RCC 7860 (cell line): ENCODE measurements at regions not wholly inside any gene's neighbourhood (a gene's known extent, or its start where the extent isn't known, plus 50 kb on each side); places are given as distances from the start of the nearest gene placed in this dataset.

Experiments
- DNase-seq: peaks from one replicate; pipeline ENCODE4 v3.0.0-alpha.2; 2015; ENCODE audit warnings: low spot score
- FAIRE-seq: peaks from 2 replicates; lab custom pipeline; 2012; peaks lifted over from hg19 to GRCh38; lab: Jason Lieb, UNC

DNA sequence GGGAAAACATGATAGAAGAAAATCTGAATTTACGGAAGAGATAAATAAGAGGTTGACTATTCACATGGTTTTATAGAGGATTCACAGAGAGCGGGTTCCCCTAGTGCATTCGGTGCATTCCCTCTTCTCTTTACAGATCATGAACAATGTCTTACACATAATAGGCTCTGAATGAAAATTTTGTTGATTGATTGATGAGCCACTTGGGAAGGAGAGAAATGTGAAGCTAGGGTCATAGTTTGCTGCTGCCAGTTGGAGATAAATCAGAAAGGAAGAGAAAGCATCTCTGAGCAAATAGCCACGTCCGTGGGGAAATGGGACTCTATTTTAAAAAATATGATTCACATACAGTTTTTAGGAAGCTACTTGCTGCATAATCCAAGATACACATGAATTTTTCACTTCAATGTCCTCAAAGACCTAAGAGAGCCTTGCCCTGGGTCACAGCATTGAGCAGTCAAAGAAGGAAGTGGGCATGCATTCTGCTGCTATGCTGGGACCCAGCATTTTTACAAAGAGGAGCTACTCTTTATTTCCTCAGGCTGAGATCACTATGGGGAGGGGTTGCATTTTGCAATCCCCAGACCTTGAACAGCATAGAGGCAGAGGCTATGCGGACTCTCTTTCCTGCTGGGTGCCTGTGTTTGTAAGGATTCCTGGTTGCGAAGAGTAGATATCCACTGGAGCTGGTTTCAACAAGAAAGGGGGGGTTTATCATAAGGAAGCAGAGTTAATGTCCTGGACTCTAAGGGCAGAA, 395.3 kb downstream of the TSN start:
- DNase-seq (no peak), FAIRE-seq (no peak)

- FAIRE-seq (no peak), DNase-seq (no peak)
These were observed 397.1 kb downstream of the TSN start for GRCh38 chr2:122152571-122152970.

DNA sequence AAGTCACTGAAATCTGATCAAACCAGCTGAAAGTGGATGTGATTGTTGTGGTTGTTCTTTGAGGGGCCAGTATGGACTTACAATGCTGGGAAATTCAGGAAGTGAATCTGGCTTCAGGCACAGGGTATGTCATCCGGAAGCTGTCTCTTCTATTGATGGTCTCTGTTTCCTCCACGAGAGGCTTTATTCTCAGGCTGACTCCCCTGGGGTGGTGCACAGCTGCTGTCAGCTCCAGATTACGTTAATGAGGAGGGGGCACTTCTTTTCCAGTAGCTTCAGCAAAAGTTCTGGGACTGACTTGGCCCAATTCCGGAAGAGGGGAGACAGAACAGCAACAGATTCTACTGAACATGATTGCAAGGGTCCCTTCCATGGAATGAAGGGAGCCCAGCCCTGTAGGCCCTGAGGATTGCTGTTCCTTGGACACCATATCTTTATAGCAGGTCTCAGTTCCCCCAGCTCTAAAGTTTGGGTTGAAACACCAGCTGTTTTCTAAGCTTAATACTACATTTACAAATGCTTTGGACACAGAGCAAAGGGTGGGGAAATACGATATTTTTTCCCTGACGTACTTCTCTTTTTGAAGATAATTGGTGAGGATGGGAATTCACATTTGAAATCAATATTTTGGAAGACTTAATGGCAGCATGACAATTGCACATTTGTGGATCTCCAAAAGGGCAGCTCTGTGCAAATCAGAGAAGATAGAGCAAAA, 400.9 kb downstream of the TSN start:
- DNase-seq (no peak), FAIRE-seq (no peak)

DNA sequence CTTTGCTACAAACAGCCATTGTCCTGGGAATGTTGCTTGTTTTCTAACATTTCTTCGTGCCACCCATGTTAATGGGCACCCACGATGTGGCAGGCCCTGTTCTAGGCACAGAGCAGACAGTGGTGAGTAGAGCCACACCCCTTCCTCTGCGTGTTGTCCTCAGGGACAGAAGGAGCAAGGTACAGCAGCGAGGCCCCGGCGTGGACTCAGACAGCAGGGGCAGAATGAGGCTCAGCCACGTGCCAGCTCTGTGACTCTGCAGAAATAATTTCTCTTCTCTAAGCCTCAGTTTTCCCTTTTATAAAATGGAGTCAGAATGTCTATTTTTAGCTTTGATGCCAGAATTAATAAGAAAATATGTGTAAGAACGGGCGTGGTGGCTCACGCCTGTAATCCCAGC, 401.7 kb downstream of the TSN start:
- no peak for DNase-seq
- no peak for FAIRE-seq

DNA sequence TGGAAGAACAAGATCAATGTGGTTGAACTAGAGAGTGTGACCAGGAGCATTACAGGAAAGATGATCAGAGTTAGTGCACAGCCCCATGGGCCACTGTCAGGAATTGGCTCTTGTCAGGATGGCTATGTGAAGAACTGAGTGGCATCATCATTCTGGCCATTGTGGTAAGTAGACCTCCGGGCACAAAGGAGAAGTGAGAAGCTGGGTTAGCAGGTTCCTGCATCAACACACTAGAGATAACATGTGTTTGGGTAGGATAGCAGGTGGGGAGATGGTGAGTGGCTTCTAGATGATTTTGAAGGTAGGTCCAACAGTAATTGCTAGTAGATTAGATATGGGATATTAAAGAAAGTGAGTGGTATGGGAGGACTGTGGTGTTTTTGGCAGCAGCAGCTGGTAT, 408.2 kb downstream of the TSN start:
- DNase-seq (no peak), FAIRE-seq (no peak)

GRCh38 chr2:122164964-122165363, 409.5 kb downstream of the TSN start:
- DNase-seq (no peak), FAIRE-seq (no peak)

DNA sequence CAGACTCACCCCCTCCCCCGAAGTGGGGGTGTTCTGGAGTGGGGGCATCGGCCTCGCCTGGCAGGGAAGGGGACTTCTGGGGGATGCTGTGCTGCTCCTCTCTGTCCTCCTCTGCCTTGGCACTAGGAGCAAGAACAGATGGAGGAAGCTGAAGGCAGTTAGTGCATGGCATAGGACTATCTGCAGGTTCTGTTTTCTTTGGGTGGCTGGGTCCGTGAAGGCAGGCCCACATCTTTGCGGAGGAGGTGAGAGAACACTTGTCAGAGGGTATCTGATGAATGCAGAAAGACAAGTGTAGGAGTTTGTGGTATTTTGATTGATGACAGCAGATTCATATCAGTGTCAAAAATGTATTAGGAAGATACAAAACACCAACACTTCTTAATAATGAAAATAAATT, 411.4 kb downstream of the TSN start:
- no peak for FAIRE-seq
- no peak for DNase-seq

- DNase-seq: peak; percentile 11
- FAIRE-seq: no peak
These were observed 412.1 kb downstream of the TSN start for GRCh38 chr2:122167515-122167914.

GRCh38 chr2:122168799-122169198, 413.3 kb downstream of the TSN start:
- DNase-seq: no peak
- no peak for FAIRE-seq

DNA sequence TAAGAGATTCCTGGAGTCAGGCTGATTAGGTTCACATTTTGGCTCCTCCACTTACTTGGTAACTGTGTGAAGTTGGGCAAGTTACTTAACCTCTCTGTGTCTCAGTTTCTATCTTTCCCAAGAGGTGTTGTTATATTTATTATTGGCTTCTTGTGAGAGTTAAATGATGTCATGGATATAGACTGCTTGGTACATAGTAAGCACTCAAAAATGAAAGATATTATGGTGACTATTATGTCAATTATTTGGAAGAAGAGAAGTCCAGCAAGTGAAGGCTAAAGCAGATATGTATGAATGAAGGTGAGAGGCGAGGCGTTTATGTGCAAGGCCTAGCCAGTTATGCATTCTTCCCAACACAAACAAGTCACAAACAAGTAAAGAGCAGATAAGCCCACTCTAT, 417.4 kb downstream of the TSN start:
- DNase-seq (no peak), FAIRE-seq (no peak)

DNA sequence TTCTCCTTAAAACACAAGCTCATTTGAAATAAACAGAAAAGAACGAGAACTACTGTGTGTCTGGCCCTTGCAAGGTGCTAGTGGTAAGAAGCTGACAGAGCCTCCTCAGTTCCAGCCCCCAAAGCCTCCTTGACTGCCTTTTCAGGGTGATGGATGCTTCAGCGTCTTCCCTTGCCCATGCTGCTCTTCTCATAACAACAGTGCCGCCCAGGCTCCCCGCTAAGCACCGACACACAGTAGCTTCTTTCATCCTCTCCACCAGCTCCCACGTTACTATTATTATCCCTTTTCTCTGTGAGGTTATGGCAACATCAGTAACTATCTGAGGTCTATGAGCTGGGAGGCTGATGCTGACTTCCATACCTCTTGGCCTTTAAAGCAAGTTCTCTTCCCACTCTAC, 418.6 kb downstream of the TSN start:
- no peak for FAIRE-seq
- no peak for DNase-seq

DNA sequence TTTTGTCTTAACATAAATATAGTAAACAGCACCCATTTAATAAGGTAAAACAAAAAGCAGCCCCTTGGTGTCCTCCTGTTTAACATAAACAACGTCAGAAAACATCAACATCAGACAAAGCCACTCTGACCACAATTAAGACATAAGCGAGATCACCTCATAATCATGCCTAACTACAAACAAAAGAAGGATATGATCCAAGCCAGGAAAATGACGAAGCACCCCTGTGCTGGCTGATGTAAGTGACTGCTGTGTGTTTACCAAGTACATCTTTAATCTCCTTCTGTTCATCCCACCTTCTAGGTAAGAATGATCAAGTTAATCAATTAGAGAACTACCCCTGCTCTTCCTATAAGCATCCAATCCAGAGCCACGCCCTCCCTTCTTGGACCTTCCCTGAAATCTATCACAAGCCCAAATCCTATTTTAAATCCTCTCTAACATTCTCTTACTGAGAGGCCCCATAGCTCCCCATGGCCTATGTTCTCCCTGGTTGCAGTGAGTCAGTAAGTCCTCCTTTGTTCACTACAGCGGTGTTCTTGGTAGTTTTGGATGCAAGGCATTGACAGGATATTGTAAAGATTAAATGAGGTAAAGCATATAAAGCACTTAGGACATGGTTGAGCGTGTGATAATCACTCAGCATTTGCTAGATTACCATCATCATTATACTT, 424.2 kb downstream of the TSN start:
- DNase-seq (no peak), FAIRE-seq (no peak)

DNA sequence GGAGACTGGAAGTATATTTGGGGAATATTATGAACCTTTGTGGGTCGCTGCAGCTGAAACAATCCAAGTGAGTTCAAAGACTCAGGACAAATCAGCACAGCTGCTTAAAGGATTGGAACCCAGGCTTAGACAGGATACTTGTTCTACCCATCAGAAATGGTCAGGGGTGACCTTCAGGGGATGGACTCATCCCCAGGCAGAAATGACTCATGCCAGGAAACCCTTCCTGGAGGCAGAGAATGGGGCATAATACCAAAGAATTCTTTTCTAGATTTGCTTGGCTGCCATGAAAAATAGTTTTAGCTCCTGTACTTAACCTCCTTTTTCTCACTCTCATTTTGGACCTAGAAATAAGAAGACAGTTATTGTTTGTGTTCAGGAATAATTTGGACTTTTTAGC, 425.5 kb downstream of the TSN start:
- FAIRE-seq: no peak
- no peak for DNase-seq

GRCh38 chr2:122182616-122183355, 427.3 kb downstream of the TSN start:
- no peak for DNase-seq
- no peak for FAIRE-seq

GRCh38 chr2:122183890-122184289, 428.4 kb downstream of the TSN start:
- no peak for DNase-seq
- FAIRE-seq: no peak

DNA sequence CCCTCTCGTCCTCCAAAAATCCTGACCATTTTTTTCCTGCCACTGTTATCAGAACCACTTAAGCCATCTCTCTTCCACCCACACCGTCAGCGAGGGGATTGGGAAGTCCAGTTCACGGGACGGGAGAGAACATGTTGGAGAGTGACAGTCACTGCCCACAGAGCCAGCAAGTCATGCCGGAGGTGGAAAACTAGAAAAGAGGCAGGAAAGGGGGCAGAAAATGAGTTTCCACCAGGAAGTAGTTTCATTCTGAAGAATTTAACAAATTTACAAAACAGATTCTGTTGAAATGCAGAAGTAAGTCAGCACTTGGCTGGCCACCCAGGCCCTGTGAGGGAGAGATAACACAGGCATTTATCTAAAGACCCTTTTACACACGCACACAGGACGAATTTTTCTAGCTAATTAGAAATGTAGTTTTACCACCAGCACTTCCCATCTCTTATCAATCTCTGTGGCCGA, 431.3 kb downstream of the TSN start:
- no peak for DNase-seq
- no peak for FAIRE-seq

DNA sequence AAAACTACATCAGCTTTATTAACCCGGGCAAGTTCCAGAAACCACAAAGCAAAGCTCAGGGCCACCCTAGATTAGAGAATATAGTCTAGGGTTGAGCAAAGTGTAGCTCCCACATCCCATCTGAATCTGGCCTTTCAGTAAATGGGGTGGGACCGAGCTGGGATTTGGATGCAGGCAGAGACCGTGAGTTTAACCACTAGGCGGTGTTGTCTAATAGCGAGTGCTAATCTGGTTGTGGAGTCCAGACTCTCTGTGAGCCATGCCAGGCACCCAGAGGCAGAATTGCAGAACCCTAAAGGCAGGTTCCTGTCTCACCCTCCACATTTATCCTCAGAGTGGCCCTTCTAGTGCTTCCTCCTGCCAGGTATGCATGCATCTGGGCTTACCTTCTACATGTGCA, 435.9 kb downstream of the TSN start:
- FAIRE-seq (no peak), DNase-seq (peak; percentile 26)

GRCh38 chr2:122193622-122194021, 438.2 kb downstream of the TSN start:
- no peak for FAIRE-seq
- no peak for DNase-seq

GRCh38 chr2:122194546-122194945, 439.1 kb downstream of the TSN start:
- FAIRE-seq: no peak
- DNase-seq: no peak

DNA sequence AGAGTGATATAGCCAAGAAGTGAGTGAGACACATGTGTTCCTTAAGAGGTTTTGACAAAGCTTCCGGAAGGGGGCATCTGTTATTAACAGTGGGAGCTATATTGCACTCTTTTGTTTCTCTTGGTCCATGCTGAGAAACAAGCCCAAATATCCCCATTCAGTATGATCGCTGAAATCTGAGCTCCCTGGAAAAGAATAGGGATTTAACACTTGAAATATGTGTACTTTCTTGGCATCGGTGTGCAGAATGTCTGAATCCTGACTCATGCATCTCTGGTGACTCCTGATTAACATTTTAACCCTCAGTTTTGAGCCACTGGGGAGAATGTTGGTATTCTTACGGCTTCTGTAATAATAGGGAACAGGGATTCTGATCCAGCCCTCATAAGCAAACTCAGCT, 448.1 kb downstream of the TSN start:
- DNase-seq (no peak), FAIRE-seq (peak; percentile 82)

GRCh38 chr2:122205641-122206040, 450.2 kb downstream of the TSN start:
- no peak for FAIRE-seq
- no peak for DNase-seq
